ENCODE measurements at regions not wholly inside any gene's neighbourhood (a gene's known extent, or its start where the extent isn't known, plus 50 kb on each side); places are given as distances from the start of the nearest gene placed in this dataset.
A peak's percentile ranks its signal among the peaks of the same experiment; 100 is the strongest.
"Not testable (repeated sequence)": the region's sequence is repeated elsewhere in the genome, so short reads cannot be mapped to it uniquely, and the experiment has no call there.

- Mint-ChIP-seq H3K27me3 (ENCODE audit: low read depth) (peaks cover 2% of the 10 kb centered on the region), H3K27ac (no peak overlapping the region), H3K4me1 (ENCODE audit: low read depth) (peaks cover 7% of the 10 kb centered on the region), H3K9me3 (ENCODE audit: insufficient read depth) (no peaks in the 10 kb centered on the region), H3K36me3 (ENCODE audit: low read depth) (no peaks in the 10 kb centered on the region), H3K4me3 (no peak overlapping the region)
- ATAC-seq (no peak), DNase-seq (no peak)
- POLR2A ChIA-PET: no interaction called here
- CTCF ChIA-PET: interaction anchor here (1.1 to 2.9 kb wide), 16 partner anchors 9 to 349 kb away, joined by 3 to 10 read pairs (median 4); no protein-coding TSS in a partner anchor
Observed at GRCh38 chr4:128454881-128455280, 167.3 kb upstream of the PGRMC2 start.

- H3K27me3 Mint-ChIP-seq (ENCODE audit: low read depth): peaks cover 2% of the 10 kb centered on the region
- POLR2A ChIA-PET: no interaction called here
- ATAC-seq (peak; percentile 93), DNase-seq (peak; percentile 80)
- no peaks in the 10 kb centered on the region for H3K9me3 Mint-ChIP-seq (ENCODE audit: insufficient read depth)
- no peaks in the 10 kb centered on the region for H3K36me3 Mint-ChIP-seq (ENCODE audit: low read depth)
- CTCF ChIA-PET: interaction anchor here (1.1 to 2.9 kb wide), 15 partner anchors 10 to 349 kb away, joined by 3 to 10 read pairs (median 4); no protein-coding TSS in a partner anchor
- H3K27ac Mint-ChIP-seq: no peak overlapping the region
- H3K4me1 Mint-ChIP-seq (ENCODE audit: low read depth): peaks cover 7% of the 10 kb centered on the region
- no peak overlapping the region for H3K4me3 Mint-ChIP-seq
Observed at GRCh38 chr4:128454281-128454871, 166.8 kb upstream of the PGRMC2 start.

GRCh38 chr4:128452415-128452814 is 164.8 kb upstream of the PGRMC2 start:
- POLR2A ChIA-PET: no interaction called here
- H3K9me3 Mint-ChIP-seq (ENCODE audit: insufficient read depth): no peaks in the 10 kb centered on the region
- DNase-seq (no peak), ATAC-seq (no peak)
- no peak overlapping the region for H3K27ac Mint-ChIP-seq
- H3K27me3 Mint-ChIP-seq (ENCODE audit: low read depth): peaks cover 2% of the 10 kb centered on the region
- no peaks in the 10 kb centered on the region for H3K36me3 Mint-ChIP-seq (ENCODE audit: low read depth)
- H3K4me3 Mint-ChIP-seq: no peak overlapping the region
- H3K4me1 Mint-ChIP-seq (ENCODE audit: low read depth): peaks cover 7% of the 10 kb centered on the region
- CTCF ChIA-PET: interaction anchor here (0.7 to 2.9 kb wide), 3 partner anchors 9 to 262 kb away, joined by 3 to 10 read pairs (median 3); no protein-coding TSS in a partner anchor

GRCh38 chr4:128451270-128451905 is 163.8 kb upstream of the PGRMC2 start:
- DNase-seq (no peak), ATAC-seq (no peak)
- Mint-ChIP-seq H3K27me3 (ENCODE audit: low read depth) (peaks cover 2% of the 10 kb centered on the region), H3K4me3 (no peak overlapping the region), H3K4me1 (ENCODE audit: low read depth) (peaks cover 7% of the 10 kb centered on the region), H3K9me3 (ENCODE audit: insufficient read depth) (no peaks in the 10 kb centered on the region), H3K27ac (no peak overlapping the region), H3K36me3 (ENCODE audit: low read depth) (no peaks in the 10 kb centered on the region)
- POLR2A ChIA-PET: no interaction called here
- CTCF ChIA-PET: no interaction called here

- H3K27me3 Mint-ChIP-seq (ENCODE audit: low read depth): peaks cover 2% of the 10 kb centered on the region
- H3K36me3 Mint-ChIP-seq (ENCODE audit: low read depth): no peaks in the 10 kb centered on the region
- ATAC-seq: no peak
- no peak overlapping the region for H3K4me3 Mint-ChIP-seq
- ChIA-PET POLR2A (interaction anchor here (0.6 kb wide), 1 partner anchor 597 kb away, joined by 3 read pairs; no protein-coding TSS in a partner anchor), CTCF (no interaction called here)
- H3K27ac Mint-ChIP-seq: no peak overlapping the region
- no peaks in the 10 kb centered on the region for H3K9me3 Mint-ChIP-seq (ENCODE audit: insufficient read depth)
- H3K4me1 Mint-ChIP-seq (ENCODE audit: low read depth): peaks cover 7% of the 10 kb centered on the region
- no peak for DNase-seq
Observed at GRCh38 chr4:128450326-128451120, 162.9 kb upstream of the PGRMC2 start.

GRCh38 chr4:128449251-128449650 is 161.6 kb upstream of the PGRMC2 start:
- DNase-seq: no peak
- ChIA-PET POLR2A (no interaction called here), CTCF (no interaction called here)
- Mint-ChIP-seq H3K27ac (no peak overlapping the region), H3K4me3 (no peak overlapping the region), H3K36me3 (ENCODE audit: low read depth) (no peaks in the 10 kb centered on the region), H3K9me3 (ENCODE audit: insufficient read depth) (no peaks in the 10 kb centered on the region), H3K4me1 (ENCODE audit: low read depth) (peaks cover 2% of the 10 kb centered on the region), H3K27me3 (ENCODE audit: low read depth) (peaks cover 2% of the 10 kb centered on the region)
- ATAC-seq: no peak

GRCh38 chr4:128444544-128445302 is 157.1 kb upstream of the PGRMC2 start:
- ChIA-PET POLR2A (no interaction called here), CTCF (no interaction called here)
- Mint-ChIP-seq H3K27me3 (ENCODE audit: low read depth) (no peaks in the 10 kb centered on the region), H3K4me1 (ENCODE audit: low read depth) (no peaks in the 10 kb centered on the region), H3K27ac (no peak overlapping the region), H3K4me3 (no peak overlapping the region), H3K9me3 (ENCODE audit: insufficient read depth) (no peaks in the 10 kb centered on the region), H3K36me3 (ENCODE audit: low read depth) (no peaks in the 10 kb centered on the region)
- ATAC-seq (no peak), DNase-seq (no peak)

GRCh38 chr4:128440923-128441322 is 153.3 kb upstream of the PGRMC2 start:
- ATAC-seq (no peak), DNase-seq (no peak)
- POLR2A ChIA-PET: no interaction called here
- H3K36me3 Mint-ChIP-seq (ENCODE audit: low read depth): no peaks in the 10 kb centered on the region
- H3K9me3 Mint-ChIP-seq (ENCODE audit: insufficient read depth): no peaks in the 10 kb centered on the region
- no peak overlapping the region for H3K4me3 Mint-ChIP-seq
- CTCF ChIA-PET: no interaction called here
- no peaks in the 10 kb centered on the region for H3K4me1 Mint-ChIP-seq (ENCODE audit: low read depth)
- no peak overlapping the region for H3K27ac Mint-ChIP-seq
- H3K27me3 Mint-ChIP-seq (ENCODE audit: low read depth): peaks cover 2% of the 10 kb centered on the region

GRCh38 chr4:128437023-128437422 is 149.4 kb upstream of the PGRMC2 start:
- H3K4me1 Mint-ChIP-seq (ENCODE audit: low read depth); ATAC-seq; H3K27ac Mint-ChIP-seq; H3K4me3 Mint-ChIP-seq; CTCF ChIA-PET; POLR2A ChIA-PET; H3K27me3 Mint-ChIP-seq (ENCODE audit: low read depth); H3K36me3 Mint-ChIP-seq (ENCODE audit: low read depth); H3K9me3 Mint-ChIP-seq (ENCODE audit: insufficient read depth); DNase-seq: not testable (repeated sequence)

GRCh38 chr4:128429023-128429613 is 141.5 kb upstream of the PGRMC2 start:
- DNase-seq; H3K36me3 Mint-ChIP-seq (ENCODE audit: low read depth); ATAC-seq; H3K27me3 Mint-ChIP-seq (ENCODE audit: low read depth); CTCF ChIA-PET; H3K27ac Mint-ChIP-seq; H3K9me3 Mint-ChIP-seq (ENCODE audit: insufficient read depth); H3K4me3 Mint-ChIP-seq; H3K4me1 Mint-ChIP-seq (ENCODE audit: low read depth); POLR2A ChIA-PET: not testable (repeated sequence)

- ChIA-PET CTCF (no interaction called here), POLR2A (no interaction called here)
- no peak for ATAC-seq
Observed at GRCh38 chr4:128428397-128428796, 140.8 kb upstream of the PGRMC2 start.

More at GRCh38 chr4:128428397-128428796, 140.8 kb upstream of the PGRMC2 start:
- Mint-ChIP-seq H3K4me1 (ENCODE audit: low read depth) (no peaks in the 10 kb centered on the region), H3K27ac (no peak overlapping the region), H3K9me3 (ENCODE audit: insufficient read depth) (no peaks in the 10 kb centered on the region), H3K27me3 (ENCODE audit: low read depth) (peaks cover 2% of the 10 kb centered on the region), H3K36me3 (ENCODE audit: low read depth) (no peaks in the 10 kb centered on the region), H3K4me3 (no peak overlapping the region)
- DNase-seq: no peak
